Prostate gland (tissue), 2 donors: ENCODE measurements at regions not wholly inside any gene's neighbourhood (a gene's known extent, or its start where the extent isn't known, plus 50 kb on each side); places are given as distances from the start of the nearest gene placed in this dataset.

Source experiments
- CTCF ChIP-seq, 4 experiments: fragments of 200-600 bp in 2 of 4; fragments of 450-650 bp in 2 of 4; sonication (generic) in 2 of 4; IDR thresholded peaks; 1 replicate in 3 of 4; 2 replicates in 1 of 4; pipeline ENCODE4 v1.5.1; 2016 to 2019; ENCODE audit warnings: antibody characterized with exemption in 4 of 4, mild to moderate bottlenecking in 2 of 4, moderate library complexity in 2 of 4
- POLR2A ChIP-seq: fragments of 450-650 bp; IDR thresholded peaks from one replicate; pipeline ENCODE4 v1.6.1; 2016; ENCODE audit warnings: antibody characterized with exemption, mild to moderate bottlenecking

- TF ChIP-seq CTCF (IDR thresholded peaks at IDR 0.05) (no peak), POLR2A (no peak)
Measured at GRCh38 chr1:242673652-242674051, 149.2 kb upstream of the PLD5 start.
